ENCODE measurements at regions not wholly inside any gene's neighbourhood (a gene's known extent, or its start where the extent isn't known, plus 50 kb on each side); places are given as distances from the start of the nearest gene placed in this dataset.

- no peak for DNase-seq
- H4K20me1 ChIP-seq (ENCODE audit: insufficient read depth): no peaks in the 10 kb centered on the region
- H3K27me3 ChIP-seq (ENCODE audit: insufficient read depth): no peaks in the 10 kb centered on the region
- H3F3A ChIP-seq (replicated peaks; ENCODE audit: insufficient read depth): no peaks in the 10 kb centered on the region
- no peak overlapping the region for H3K9ac ChIP-seq
- H3K4me1 ChIP-seq (ENCODE audit: control insufficient read depth in 1 of 2, insufficient read depth in 2 of 2, low read depth in 1 of 2, low read length in 1 of 2): no peaks in the 10 kb centered on the region
- H2AFZ ChIP-seq (ENCODE audit: low read depth): no peak overlapping the region
- ChIA-PET POLR2A (no interaction called here), CTCF (no interaction called here)
- no peak overlapping the region for H3K4me3 ChIP-seq (ENCODE audit: low read depth in 2 of 2, low read length in 1 of 2)
- H3K79me2 ChIP-seq (ENCODE audit: insufficient read depth): no peaks in the 10 kb centered on the region
- H3K27ac ChIP-seq (ENCODE audit: low read depth in 2 of 2, low read length in 1 of 2): no peak overlapping the region
- no peaks in the 10 kb centered on the region for H3K36me3 ChIP-seq (replicated peaks in 1 of 2; ENCODE audit: control insufficient read depth in 1 of 2, insufficient read depth in 2 of 2, low read length in 1 of 2)
- no peaks in the 10 kb centered on the region for H3K9me3 ChIP-seq
- peaks cover 3% of the 10 kb centered on the region; the same call in 1 of the 2 replicates for H3K9me2 ChIP-seq
- TF ChIP-seq ZBTB33 (IDR thresholded peaks at IDR 0.05; ENCODE audit: borderline replicate concordance, low read depth) (no peak), FOXM1 (IDR thresholded peaks at IDR 0.05; ENCODE audit: low read depth) (no peak), GABPA (IDR thresholded peaks at IDR 0.05; ENCODE audit: low read depth) (no peak), MEF2A (IDR thresholded peaks at IDR 0.05; ENCODE audit: borderline replicate concordance, low read depth) (no peak), CTCF (IDR thresholded peaks at IDR 0.05) (no peak), EZH2phosphoT487 (IDR thresholded peaks at IDR 0.05; ENCODE audit: borderline replicate concordance, low read depth) (no peak)
- H3K4me2 ChIP-seq: no peak overlapping the region
Measured at GRCh38 chr11:98559961-98560360, 460.8 kb upstream of the CNTN5 start.

GRCh38 chr11:98561252-98561651 lies 459.5 kb upstream of the CNTN5 start:
- ChIA-PET CTCF (interaction anchor here (0.6 kb wide), 1 partner anchor 55 kb away, joined by 3 read pairs; no protein-coding TSS in a partner anchor), POLR2A (no interaction called here)
- TF ChIP-seq FOXM1 (IDR thresholded peaks at IDR 0.05; ENCODE audit: low read depth) (no peak), TEAD4 (IDR thresholded peaks at IDR 0.05; ENCODE audit: borderline replicate concordance, insufficient read depth) (no peak), FOSL2 (IDR thresholded peaks at IDR 0.05; ENCODE audit: borderline replicate concordance, low read depth) (no peak), NRF1 (IDR thresholded peaks at IDR 0.05; ENCODE audit: low read depth, low read length) (no peak)
- Histone ChIP-seq H3K9me3 (no peaks in the 10 kb centered on the region), H3K4me3 (ENCODE audit: low read depth in 2 of 2, low read length in 1 of 2) (no peak overlapping the region), H3K9ac (no peak overlapping the region), H3K9me2 (peaks cover 3% of the 10 kb centered on the region; the same call in 1 of the 2 replicates), H3K27me3 (ENCODE audit: insufficient read depth) (no peaks in the 10 kb centered on the region), H3K27ac (ENCODE audit: low read depth in 2 of 2, low read length in 1 of 2) (no peak overlapping the region), H3K36me3 (replicated peaks in 1 of 2; ENCODE audit: control insufficient read depth in 1 of 2, insufficient read depth in 2 of 2, low read length in 1 of 2) (no peaks in the 10 kb centered on the region), H4K20me1 (ENCODE audit: insufficient read depth) (no peaks in the 10 kb centered on the region), H3K4me2 (no peak overlapping the region), H3K4me1 (ENCODE audit: control insufficient read depth in 1 of 2, insufficient read depth in 2 of 2, low read depth in 1 of 2, low read length in 1 of 2) (no peaks in the 10 kb centered on the region), H3K79me2 (ENCODE audit: insufficient read depth) (no peaks in the 10 kb centered on the region), H2AFZ (ENCODE audit: low read depth) (no peak overlapping the region), H3F3A (replicated peaks; ENCODE audit: insufficient read depth) (no peaks in the 10 kb centered on the region)
- no peak for DNase-seq
- WGBS (ENCODE audit: low lambda C conversion rate): 15% methylated on average over 3 of the region's 4 CpGs

All from SK-N-SH (cell line).